Thymus (tissue), 11 donors: ENCODE measurements at regions not wholly inside any gene's neighbourhood (a gene's known extent, or its start where the extent isn't known, plus 50 kb on each side); places are given as distances from the start of the nearest gene placed in this dataset.

ENCODE experiments used
- DNase-seq, 9 donors: peaks; one replicate each; pipeline ENCODE4 v3.0.0-alpha.2; 2013; ENCODE audit warnings: low spot score in 9 of 9, low read depth in 6 of 9, missing footprints in 1 of 9
- H3K27ac ChIP-seq, 2 donors: one replicate each; pipeline ENCODE4 v1.5.1; 2013; ENCODE audit warnings: control low read depth in 1 of 2, low read depth in 1 of 2, low read length in 1 of 2, mild to moderate bottlenecking in 1 of 2, moderate library complexity in 1 of 2
- H3K27me3 ChIP-seq, 2 donors: one replicate each; pipeline ENCODE4 v1.5.1; 2013; ENCODE audit warnings: low read length in 1 of 2; ENCODE audit not compliant: control insufficient read depth in 2 of 2, insufficient read depth in 1 of 2
- H3K36me3 ChIP-seq, 2 donors: one replicate each; pipeline ENCODE4 v1.5.1; 2013; ENCODE audit warnings: low read length in 1 of 2, mild to moderate bottlenecking in 1 of 2, moderate library complexity in 1 of 2; ENCODE audit not compliant: control insufficient read depth in 2 of 2, insufficient read depth in 2 of 2
- H3K4me1 ChIP-seq, 2 donors: one replicate each; pipeline ENCODE4 v1.5.1; 2013; ENCODE audit warnings: low read length in 2 of 2; ENCODE audit not compliant: control insufficient read depth in 2 of 2, insufficient read depth in 2 of 2
- H3K4me3 ChIP-seq, 2 donors: one replicate each; pipeline ENCODE4 v1.5.1; 2013; ENCODE audit warnings: low read length in 2 of 2, control low read depth in 1 of 2, mild to moderate bottlenecking in 1 of 2
- H3K9me3 ChIP-seq, 2 donors: one replicate each; pipeline ENCODE4 v1.5.1; 2013; ENCODE audit warnings: low read length in 1 of 2, mild to moderate bottlenecking in 1 of 2; ENCODE audit not compliant: control insufficient read depth in 2 of 2, insufficient read depth in 1 of 2
- WGBS: extraction: QIAGEN DNeasy Blood & Tissue Kit; methylation state at CpG from one replicate; pipeline ENCODE4 v1.1.7; 2013; 5-methylcytosine and 5-hydroxymethylcytosine counted together
- donor health status: healthy.

- 92% methylated on average over 21 of the region's 21 CpGs for WGBS
- H3K27ac ChIP-seq: no peak overlapping the region
Observed at GRCh38 chr9:129347316-129348120, 169.5 kb upstream of the IER5L start.

GRCh38 chr9:129346046-129346445 lies 168.0 kb upstream of the IER5L start:
- peaks cover 4 to 24% of the 10 kb centered on the region in 2 donors for H3K4me1 ChIP-seq
- no peaks in the 10 kb centered on the region for H3K36me3 ChIP-seq
- H3K4me3 ChIP-seq: no peak overlapping the region
- DNase-seq: no peak
- no peak overlapping the region for H3K27ac ChIP-seq
- H3K27me3 ChIP-seq: peaks cover 2 to 13% of the 10 kb centered on the region in 2 donors
- no peaks in the 10 kb centered on the region for H3K9me3 ChIP-seq
- WGBS: 98% methylated on average over 8 of the region's 8 CpGs

More at GRCh38 chr9:129347316-129348120, 169.5 kb upstream of the IER5L start:
- no peaks in the 10 kb centered on the region for H3K36me3 ChIP-seq
- no peaks in the 10 kb centered on the region for H3K9me3 ChIP-seq
- DNase-seq: no peak
- H3K27me3 ChIP-seq: peaks cover 10 to 26% of the 10 kb centered on the region in 2 donors
- H3K4me3 ChIP-seq: no peak overlapping the region
- peaks cover 15 to 37% of the 10 kb centered on the region in 2 donors for H3K4me1 ChIP-seq

- DNase-seq: no peak
- peaks cover 0 to 2% of the 10 kb centered on the region in 2 donors for H3K27me3 ChIP-seq
- no peak overlapping the region for H3K4me3 ChIP-seq
- H3K9me3 ChIP-seq: no peaks in the 10 kb centered on the region
- H3K36me3 ChIP-seq: no peaks in the 10 kb centered on the region
- peaks cover 4 to 20% of the 10 kb centered on the region in 2 donors for H3K4me1 ChIP-seq
- peak overlapping the region in 1 of 2 donors; percentile 26 for H3K27ac ChIP-seq
- WGBS: 85% methylated on average over 11 of the region's 11 CpGs
Observed at GRCh38 chr9:129344641-129345495, 166.8 kb upstream of the IER5L start.

- Histone ChIP-seq H3K36me3 (no peaks in the 10 kb centered on the region), H3K27me3 (no peaks in the 10 kb centered on the region), H3K9me3 (no peaks in the 10 kb centered on the region), H3K4me3 (no peak overlapping the region), H3K4me1 (peaks cover 4 to 20% of the 10 kb centered on the region in 2 donors), H3K27ac (peak overlapping the region; percentile 5 to 26)
- 80% methylated on average over 28 of the region's 28 CpGs for WGBS
- no peak for DNase-seq
Observed at GRCh38 chr9:129343424-129344375, 165.6 kb upstream of the IER5L start.

- no peaks in the 10 kb centered on the region for H3K9me3 ChIP-seq
- H3K27me3 ChIP-seq: peaks cover 0 to 3% of the 10 kb centered on the region in 2 donors
- H3K4me3 ChIP-seq: no peak overlapping the region
- no peak overlapping the region for H3K27ac ChIP-seq
- H3K4me1 ChIP-seq: peaks cover 4 to 22% of the 10 kb centered on the region in 2 donors
- WGBS: 95% methylated on average over 16 of the region's 16 CpGs
- no peaks in the 10 kb centered on the region for H3K36me3 ChIP-seq
- no peak for DNase-seq
Observed at GRCh38 chr9:129342591-129343423, 164.7 kb upstream of the IER5L start.

GRCh38 chr9:129341987-129342348 lies 163.9 kb upstream of the IER5L start:
- Histone ChIP-seq H3K27me3 (peaks cover 2 to 11% of the 10 kb centered on the region in 2 donors), H3K4me3 (no peak overlapping the region), H3K4me1 (peaks cover 6 to 30% of the 10 kb centered on the region in 2 donors), H3K27ac (no peak overlapping the region), H3K9me3 (peaks cover 0 to 5% of the 10 kb centered on the region in 2 donors), H3K36me3 (no peaks in the 10 kb centered on the region)
- 98% methylated on average over 8 of the region's 8 CpGs for WGBS
- no peak for DNase-seq

- Histone ChIP-seq H3K27ac (no peak overlapping the region), H3K4me1 (peaks cover 3 to 29% of the 10 kb centered on the region in 2 donors), H3K4me3 (no peak overlapping the region), H3K9me3 (peaks cover 0 to 5% of the 10 kb centered on the region in 2 donors), H3K36me3 (no peaks in the 10 kb centered on the region), H3K27me3 (peaks cover 2 to 17% of the 10 kb centered on the region in 2 donors)
- no peak for DNase-seq
- 92% methylated on average over 30 of the region's 30 CpGs for WGBS
Observed at GRCh38 chr9:129341171-129341986, 163.3 kb upstream of the IER5L start.
